Activated CD4-positive, alpha-beta T cell treated with anti-CD3 and anti-CD28 coated beads, Interleukin-2, amount 10 ng/mL, durations not matched to agents 24 days and 14 days (primary cell): ENCODE measurements at regions not wholly inside any gene's neighbourhood (a gene's known extent, or its start where the extent isn't known, plus 50 kb on each side); places are given as distances from the start of the nearest gene placed in this dataset.

Experiments
- DNase-seq: peaks from one replicate; pipeline ENCODE4 v3.0.0; 2022
- H3K27ac Mint-ChIP-seq: one replicate; pipeline ENCODE4 v1.8.0; 2022; ENCODE audit warnings: mild to moderate bottlenecking, mixed read lengths
- H3K27me3 Mint-ChIP-seq: one replicate; pipeline ENCODE4 v1.8.0; 2022; ENCODE audit warnings: mixed read lengths
- H3K36me3 Mint-ChIP-seq: one replicate; pipeline ENCODE4 v1.8.0; 2022; ENCODE audit warnings: low read depth, mild to moderate bottlenecking, mixed read lengths
- H3K4me1 Mint-ChIP-seq: one replicate; pipeline ENCODE4 v1.8.0; 2021; ENCODE audit warnings: mixed read lengths
- H3K4me3 Mint-ChIP-seq: one replicate; pipeline ENCODE4 v1.8.0; 2022; ENCODE audit warnings: mild to moderate bottlenecking, moderate library complexity, mixed read lengths
- H3K9me3 Mint-ChIP-seq: one replicate; pipeline ENCODE4 v1.8.0; 2021; ENCODE audit warnings: mixed read lengths
- intact Hi-C: fragments of 100-400 bp; cut with micrococcal nuclease; formaldehyde crosslinking; loops from one replicate; pipeline ENCODE4 v1.15.1; 2023

GRCh38 chr6:50259903-50260302 is 210.2 kb upstream of the DEFB112 start:
- Mint-ChIP-seq H3K27me3 (no peaks in the 10 kb centered on the region), H3K9me3 (peaks cover 6% of the 10 kb centered on the region), H3K27ac (no peak overlapping the region), H3K4me1 (no peaks in the 10 kb centered on the region), H3K4me3 (no peak overlapping the region), H3K36me3 (no peaks in the 10 kb centered on the region)
- intact Hi-C loops: no loop called here
- DNase-seq: no peak

- no peaks in the 10 kb centered on the region for H3K36me3 Mint-ChIP-seq
- H3K27me3 Mint-ChIP-seq: no peaks in the 10 kb centered on the region
- H3K4me3 Mint-ChIP-seq: no peak overlapping the region
- intact Hi-C loops: no loop called here
- H3K9me3 Mint-ChIP-seq: peaks cover 6% of the 10 kb centered on the region
- no peak overlapping the region for H3K27ac Mint-ChIP-seq
- DNase-seq: no peak
- H3K4me1 Mint-ChIP-seq: no peaks in the 10 kb centered on the region
Observed at GRCh38 chr6:50264995-50265571, 215.4 kb upstream of the DEFB112 start.

- Mint-ChIP-seq H3K27ac (no peak overlapping the region), H3K27me3 (no peaks in the 10 kb centered on the region), H3K4me3 (no peak overlapping the region), H3K4me1 (no peaks in the 10 kb centered on the region), H3K36me3 (no peaks in the 10 kb centered on the region), H3K9me3 (no peaks in the 10 kb centered on the region)
- intact Hi-C loops: no loop called here
- no peak for DNase-seq
Observed at GRCh38 chr6:50270415-50270814, 220.7 kb upstream of the DEFB112 start.

GRCh38 chr6:50271266-50271665 is 221.5 kb upstream of the DEFB112 start:
- H3K27me3 Mint-ChIP-seq: no peaks in the 10 kb centered on the region

GRCh38 chr6:50271817-50272216 is 222.1 kb upstream of the DEFB112 start:
- Mint-ChIP-seq H3K4me3 (no peak overlapping the region), H3K4me1 (no peaks in the 10 kb centered on the region), H3K27me3 (no peaks in the 10 kb centered on the region), H3K9me3 (no peaks in the 10 kb centered on the region), H3K27ac (no peak overlapping the region), H3K36me3 (no peaks in the 10 kb centered on the region)
- intact Hi-C loops: no loop called here
- DNase-seq: no peak

More at GRCh38 chr6:50271266-50271665, 221.5 kb upstream of the DEFB112 start:
- Mint-ChIP-seq H3K9me3 (no peaks in the 10 kb centered on the region), H3K4me1 (no peaks in the 10 kb centered on the region), H3K27ac (no peak overlapping the region), H3K4me3 (no peak overlapping the region), H3K36me3 (no peaks in the 10 kb centered on the region)
- intact Hi-C loops: no loop called here
- DNase-seq: no peak

- Mint-ChIP-seq H3K4me3 (no peak overlapping the region), H3K27me3 (no peaks in the 10 kb centered on the region), H3K27ac (no peak overlapping the region), H3K9me3 (no peaks in the 10 kb centered on the region), H3K36me3 (no peaks in the 10 kb centered on the region), H3K4me1 (no peaks in the 10 kb centered on the region)
- intact Hi-C loops: no loop called here
- no peak for DNase-seq
Observed at GRCh38 chr6:50272611-50273010, 222.9 kb upstream of the DEFB112 start.

GRCh38 chr6:50276771-50277261 is 227.1 kb upstream of the DEFB112 start:
- Mint-ChIP-seq H3K27ac (no peak overlapping the region), H3K27me3 (no peaks in the 10 kb centered on the region), H3K4me3 (no peak overlapping the region), H3K36me3 (no peaks in the 10 kb centered on the region), H3K4me1 (no peaks in the 10 kb centered on the region), H3K9me3 (no peaks in the 10 kb centered on the region)
- DNase-seq: no peak
- intact Hi-C loops: no loop called here

- no peaks in the 10 kb centered on the region for H3K36me3 Mint-ChIP-seq
- H3K9me3 Mint-ChIP-seq: no peaks in the 10 kb centered on the region
- no peak overlapping the region for H3K4me3 Mint-ChIP-seq
- DNase-seq: no peak
- intact Hi-C loops: no loop called here
- H3K27me3 Mint-ChIP-seq: no peaks in the 10 kb centered on the region
- H3K27ac Mint-ChIP-seq: no peak overlapping the region
- H3K4me1 Mint-ChIP-seq: no peaks in the 10 kb centered on the region
Observed at GRCh38 chr6:50277774-50278173, 228.0 kb upstream of the DEFB112 start.

GRCh38 chr6:50278663-50279062 is 228.9 kb upstream of the DEFB112 start:
- no peak overlapping the region for H3K4me3 Mint-ChIP-seq
- no peaks in the 10 kb centered on the region for H3K4me1 Mint-ChIP-seq
- no peaks in the 10 kb centered on the region for H3K9me3 Mint-ChIP-seq
- no peak for DNase-seq
- no peaks in the 10 kb centered on the region for H3K27me3 Mint-ChIP-seq
- H3K36me3 Mint-ChIP-seq: no peaks in the 10 kb centered on the region
- intact Hi-C loops: no loop called here
- no peak overlapping the region for H3K27ac Mint-ChIP-seq

GRCh38 chr6:50285735-50286134 is 236.0 kb upstream of the DEFB112 start:
- intact Hi-C loops: no loop called here
- no peaks in the 10 kb centered on the region for H3K9me3 Mint-ChIP-seq
- no peak overlapping the region for H3K4me3 Mint-ChIP-seq
- H3K27me3 Mint-ChIP-seq: no peaks in the 10 kb centered on the region
- no peak overlapping the region for H3K27ac Mint-ChIP-seq
- H3K36me3 Mint-ChIP-seq: no peaks in the 10 kb centered on the region
- no peak for DNase-seq
- no peaks in the 10 kb centered on the region for H3K4me1 Mint-ChIP-seq

- no peaks in the 10 kb centered on the region for H3K4me1 Mint-ChIP-seq
- no peaks in the 10 kb centered on the region for H3K9me3 Mint-ChIP-seq
- DNase-seq: no peak
- intact Hi-C loops: no loop called here
- H3K27me3 Mint-ChIP-seq: no peaks in the 10 kb centered on the region
- H3K27ac Mint-ChIP-seq: no peak overlapping the region
- no peak overlapping the region for H3K4me3 Mint-ChIP-seq
- H3K36me3 Mint-ChIP-seq: no peaks in the 10 kb centered on the region
Observed at GRCh38 chr6:50288241-50288640, 238.5 kb upstream of the DEFB112 start.

- no peaks in the 10 kb centered on the region for H3K36me3 Mint-ChIP-seq
- no peaks in the 10 kb centered on the region for H3K27me3 Mint-ChIP-seq
- no peaks in the 10 kb centered on the region for H3K9me3 Mint-ChIP-seq
- DNase-seq: no peak
- H3K4me3 Mint-ChIP-seq: no peak overlapping the region
- intact Hi-C loops: no loop called here
- no peaks in the 10 kb centered on the region for H3K4me1 Mint-ChIP-seq
- no peak overlapping the region for H3K27ac Mint-ChIP-seq
Observed at GRCh38 chr6:50288881-50289280, 239.2 kb upstream of the DEFB112 start.

GRCh38 chr6:50289366-50289765 is 239.6 kb upstream of the DEFB112 start:
- no peaks in the 10 kb centered on the region for H3K4me1 Mint-ChIP-seq
- no peak for DNase-seq
- H3K36me3 Mint-ChIP-seq: no peaks in the 10 kb centered on the region
- H3K9me3 Mint-ChIP-seq: no peaks in the 10 kb centered on the region
- no peak overlapping the region for H3K4me3 Mint-ChIP-seq
- intact Hi-C loops: no loop called here
- no peaks in the 10 kb centered on the region for H3K27me3 Mint-ChIP-seq
- no peak overlapping the region for H3K27ac Mint-ChIP-seq

GRCh38 chr6:50301307-50301706 is 251.6 kb upstream of the DEFB112 start:
- Mint-ChIP-seq H3K4me1 (no peaks in the 10 kb centered on the region), H3K9me3 (no peaks in the 10 kb centered on the region), H3K4me3 (no peak overlapping the region), H3K36me3 (no peaks in the 10 kb centered on the region), H3K27ac (no peak overlapping the region), H3K27me3 (no peaks in the 10 kb centered on the region)
- no peak for DNase-seq
- intact Hi-C loops: no loop called here

- no peak overlapping the region for H3K27ac Mint-ChIP-seq
- intact Hi-C loops: no loop called here
- H3K27me3 Mint-ChIP-seq: no peaks in the 10 kb centered on the region
- H3K4me3 Mint-ChIP-seq: no peak overlapping the region
- H3K9me3 Mint-ChIP-seq: no peaks in the 10 kb centered on the region
- no peak for DNase-seq
- H3K4me1 Mint-ChIP-seq: no peaks in the 10 kb centered on the region
- no peaks in the 10 kb centered on the region for H3K36me3 Mint-ChIP-seq
Observed at GRCh38 chr6:50305660-50306059, 255.9 kb upstream of the DEFB112 start.
